Mesenchymal stem cell (in vitro differentiated cells and primary cell): ENCODE measurements at regions not wholly inside any gene's neighbourhood (a gene's known extent, or its start where the extent isn't known, plus 50 kb on each side); places are given as distances from the start of the nearest gene placed in this dataset.

Experiments
- DNase-seq: peaks from one replicate; pipeline ENCODE4 v3.0.0-alpha.2; 2013
- H2AFZ ChIP-seq: one replicate; pipeline ENCODE4 v1.6.1; 2013; ENCODE audit warnings: low read depth, mild to moderate bottlenecking, control low read depth, inconsistent platforms, low read length, moderate library complexity
- H2AK5ac ChIP-seq: 2 replicates; pipeline ENCODE4 v1.6.1; 2013; ENCODE audit warnings: low read length, moderate library complexity, mild to moderate bottlenecking, inconsistent platforms; ENCODE audit not compliant: severe bottlenecking
- H2BK120ac ChIP-seq: one replicate; pipeline ENCODE4 v1.6.1; 2013; ENCODE audit warnings: low read depth, mild to moderate bottlenecking, inconsistent platforms, low read length, moderate library complexity
- H2BK12ac ChIP-seq, 2 experiments: one replicate each; pipeline ENCODE4 v1.6.1; 2013; ENCODE audit warnings: inconsistent platforms in 2 of 2, low read length in 2 of 2, mild to moderate bottlenecking in 2 of 2, moderate library complexity in 2 of 2, control low read depth in 1 of 2
- H2BK15ac ChIP-seq: one replicate; pipeline ENCODE4 v1.6.1; 2013; ENCODE audit warnings: mild to moderate bottlenecking, low read depth, inconsistent platforms; ENCODE audit not compliant: poor library complexity, severe bottlenecking
- H2BK5ac ChIP-seq: 2 replicates; pipeline ENCODE4 v1.6.1; 2013; ENCODE audit warnings: low read depth, mild to moderate bottlenecking, low read length, control low read depth, inconsistent platforms; ENCODE audit not compliant: poor library complexity, severe bottlenecking
- H3K14ac ChIP-seq, 2 experiments: one replicate each; pipeline ENCODE4 v1.6.1; 2013; ENCODE audit warnings: inconsistent platforms in 2 of 2, low read length in 2 of 2, control low read depth in 1 of 2, mild to moderate bottlenecking in 1 of 2, moderate library complexity in 1 of 2
- H3K18ac ChIP-seq, 2 experiments: one replicate each; pipeline ENCODE4 v1.6.1; 2013; ENCODE audit warnings: inconsistent platforms in 2 of 2, low read length in 2 of 2, control low read depth in 1 of 2, low read depth in 1 of 2, mild to moderate bottlenecking in 1 of 2
- H3K23ac ChIP-seq, 2 experiments: one replicate each; pipeline ENCODE4 v1.6.1; 2013; ENCODE audit warnings: inconsistent platforms in 2 of 2, low read length in 2 of 2, mild to moderate bottlenecking in 2 of 2, moderate library complexity in 2 of 2, control low read depth in 1 of 2
- H3K27ac ChIP-seq: 2 replicates; pipeline ENCODE4 v1.5.1; 2013; ENCODE audit warnings: mild to moderate bottlenecking, moderate library complexity, low read length, control low read depth, inconsistent platforms; ENCODE audit not compliant: poor library complexity, severe bottlenecking
- H3K27me3 ChIP-seq, 2 experiments: 2 replicates each; pipeline versions ENCODE4 v1.6.1 to v1.7.0; 2013; ENCODE audit warnings: low read length in 2 of 2, mild to moderate bottlenecking in 2 of 2, moderate library complexity in 2 of 2, control low read depth in 1 of 2, inconsistent platforms in 1 of 2; ENCODE audit not compliant: control insufficient read depth in 1 of 2, insufficient read depth in 1 of 2
- H3K36me3 ChIP-seq, 2 experiments: 2 replicates each; pipeline versions ENCODE4 v1.6.1 to v1.7.0; 2013; ENCODE audit warnings: low read length in 2 of 2, control low read depth in 1 of 2, inconsistent platforms in 1 of 2, low read depth in 1 of 2, mild to moderate bottlenecking in 1 of 2; ENCODE audit not compliant: insufficient read depth in 2 of 2, control insufficient read depth in 1 of 2
- H3K4ac ChIP-seq, 2 experiments: one replicate each; pipeline ENCODE4 v1.6.1; 2013; ENCODE audit warnings: inconsistent platforms in 2 of 2, low read length in 2 of 2, mild to moderate bottlenecking in 2 of 2, moderate library complexity in 2 of 2, control low read depth in 1 of 2, low read depth in 1 of 2
- H3K4me1 ChIP-seq: 2 replicates; pipeline ENCODE4 v1.6.1; 2013; ENCODE audit warnings: low read depth, low read length, control low read depth; ENCODE audit not compliant: control insufficient read depth, insufficient read depth
- H3K4me2 ChIP-seq: 2 replicates; pipeline ENCODE4 v1.6.1; 2013; ENCODE audit warnings: low read length, mild to moderate bottlenecking, inconsistent platforms; ENCODE audit not compliant: poor library complexity, severe bottlenecking
- H3K4me3 ChIP-seq, 2 experiments: 2 replicates each; pipeline versions ENCODE4 v1.5.1 to v1.7.0; 2013; ENCODE audit warnings: low read length in 2 of 2, mild to moderate bottlenecking in 2 of 2, control low read depth in 1 of 2, low read depth in 1 of 2; ENCODE audit not compliant: insufficient read depth in 1 of 2
- H3K79me1 ChIP-seq: replicated peaks from 2 replicates; pipeline ENCODE4 v1.6.1; 2013; ENCODE audit warnings: mild to moderate bottlenecking, control low read depth, low read length, inconsistent platforms; ENCODE audit not compliant: poor library complexity, severe bottlenecking
- H3K9ac ChIP-seq: 2 replicates; pipeline ENCODE4 v1.7.0; 2013; ENCODE audit warnings: mild to moderate bottlenecking, low read length, moderate library complexity
- H3K9me3 ChIP-seq: 2 replicates; pipeline ENCODE4 v1.7.0; 2013; ENCODE audit warnings: mild to moderate bottlenecking, low read length; ENCODE audit not compliant: control insufficient read depth
- H4K8ac ChIP-seq: one replicate; pipeline ENCODE4 v1.6.1; 2013; ENCODE audit warnings: inconsistent platforms, mild to moderate bottlenecking, low read length, moderate library complexity
- H4K91ac ChIP-seq: one replicate; pipeline ENCODE4 v1.6.1; 2013; ENCODE audit warnings: mild to moderate bottlenecking, low read length, inconsistent platforms
- WGBS: methylation state at CpG from one replicate; pipeline ENCODE4 v1.1.7; 2013; ENCODE audit warnings: mixed read lengths; 5-methylcytosine and 5-hydroxymethylcytosine counted together

- Histone ChIP-seq H4K91ac (no peak overlapping the region), H3K9me3 (no peaks in the 10 kb centered on the region), H3K4me1 (no peaks in the 10 kb centered on the region), H3K79me1 (no peaks in the 10 kb centered on the region), H2BK15ac (no peak overlapping the region), H4K8ac (no peak overlapping the region), H2BK120ac (no peak overlapping the region), H3K4me3 (no peak overlapping the region), H3K18ac (no peak overlapping the region), H2AFZ (no peak overlapping the region), H3K27ac (no peak overlapping the region), H3K36me3 (no peaks in the 10 kb centered on the region), H2BK12ac (no peak overlapping the region), H2AK5ac (no peak overlapping the region), H3K4ac (no peak overlapping the region), H3K9ac (no peak overlapping the region), H3K23ac (no peak overlapping the region), H3K27me3 (no peaks in the 10 kb centered on the region), H2BK5ac (no peak overlapping the region), H3K14ac (no peak overlapping the region), H3K4me2 (no peak overlapping the region)
- DNase-seq: no peak
- WGBS: 93% methylated on average over 1 of the region's 1 CpG
Observed at GRCh38 chr1:103199001-103199400, 90.7 kb upstream of the COL11A1 start.

- H2BK15ac ChIP-seq: no peak overlapping the region
- H3K4me2 ChIP-seq: no peak overlapping the region
- no peak overlapping the region for H2AK5ac ChIP-seq
- no peak overlapping the region for H3K23ac ChIP-seq
- H3K79me1 ChIP-seq: no peaks in the 10 kb centered on the region
- H3K9ac ChIP-seq: no peak overlapping the region
- H3K9me3 ChIP-seq: no peaks in the 10 kb centered on the region
- peak overlapping the region; percentile 0 for H3K27ac ChIP-seq
- no peak overlapping the region for H2BK5ac ChIP-seq
- no peak overlapping the region for H2AFZ ChIP-seq
- H4K91ac ChIP-seq: no peak overlapping the region
- H3K18ac ChIP-seq: no peak overlapping the region
- H3K27me3 ChIP-seq: no peaks in the 10 kb centered on the region
- no peak overlapping the region for H3K4me3 ChIP-seq
- no peak overlapping the region for H2BK120ac ChIP-seq
- H3K14ac ChIP-seq: no peak overlapping the region
- no peak for DNase-seq
- H3K4ac ChIP-seq: no peak overlapping the region
- H3K4me1 ChIP-seq: no peaks in the 10 kb centered on the region
- H2BK12ac ChIP-seq: no peak overlapping the region
- no peak overlapping the region for H4K8ac ChIP-seq
- no peaks in the 10 kb centered on the region for H3K36me3 ChIP-seq
- WGBS: 88% methylated on average over 2 of the region's 2 CpGs
Observed at GRCh38 chr1:103198076-103198475, 89.8 kb upstream of the COL11A1 start.

GRCh38 chr1:103197216-103197615, 88.9 kb upstream of the COL11A1 start:
- Histone ChIP-seq H3K14ac (no peak overlapping the region), H3K27ac (peak overlapping the region; percentile 56), H2BK120ac (no peak overlapping the region), H2BK5ac (no peak overlapping the region), H3K9ac (no peak overlapping the region), H3K18ac (no peak overlapping the region), H3K79me1 (no peaks in the 10 kb centered on the region), H3K4me1 (no peaks in the 10 kb centered on the region), H3K4ac (no peak overlapping the region), H3K9me3 (no peaks in the 10 kb centered on the region), H3K4me3 (no peak overlapping the region), H3K27me3 (no peaks in the 10 kb centered on the region), H2AFZ (no peak overlapping the region), H2AK5ac (no peak overlapping the region), H3K23ac (peak overlapping the region in 1 of 2 experiments; percentile 69), H2BK12ac (no peak overlapping the region), H3K4me2 (no peak overlapping the region), H3K36me3 (no peaks in the 10 kb centered on the region), H4K8ac (no peak overlapping the region), H2BK15ac (no peak overlapping the region), H4K91ac (no peak overlapping the region)
- peak; percentile 70 for DNase-seq
- WGBS: 86% methylated on average over 2 of the region's 2 CpGs

GRCh38 chr1:103194984-103195383, 86.7 kb upstream of the COL11A1 start:
- Histone ChIP-seq H3K4me2 (no peak overlapping the region), H3K79me1 (no peaks in the 10 kb centered on the region), H3K4ac (no peak overlapping the region), H4K8ac (no peak overlapping the region), H3K27me3 (no peaks in the 10 kb centered on the region), H3K14ac (no peak overlapping the region), H3K27ac (no peak overlapping the region), H3K4me3 (no peak overlapping the region), H3K9me3 (no peaks in the 10 kb centered on the region), H4K91ac (no peak overlapping the region), H3K18ac (no peak overlapping the region), H3K4me1 (no peaks in the 10 kb centered on the region), H2BK120ac (no peak overlapping the region), H3K9ac (no peak overlapping the region), H3K36me3 (no peaks in the 10 kb centered on the region), H2AK5ac (no peak overlapping the region), H2AFZ (no peak overlapping the region), H2BK15ac (no peak overlapping the region), H3K23ac (no peak overlapping the region), H2BK12ac (no peak overlapping the region), H2BK5ac (no peak overlapping the region)
- WGBS: 97% methylated on average over 3 of the region's 4 CpGs
- DNase-seq: no peak
